Activated naive CD4-positive, alpha-beta T cell treated with anti-CD3 and anti-CD28 coated beads, Interleukin-2, amount 10 ng/mL, durations not matched to agents 7 days and 5 days (primary cell): ENCODE measurements at regions not wholly inside any gene's neighbourhood (a gene's known extent, or its start where the extent isn't known, plus 50 kb on each side); places are given as distances from the start of the nearest gene placed in this dataset.

Experiments used
- CTCF ChIA-PET: fragments of 350-600 bp; sonication (Branson Sonifier 250); formaldehyde crosslinking; loops from one replicate; lab custom pipeline; 2021; ENCODE audit warnings: antibody characterized with exemption; lab: Charles Lee
- DNase-seq: peaks from one replicate; pipeline ENCODE4 v3.0.0-alpha.2; 2020
- H3K27ac Mint-ChIP-seq: one replicate; pipeline ENCODE4 v1.8.0; 2021; ENCODE audit warnings: mild to moderate bottlenecking, moderate library complexity, mixed read lengths
- H3K27me3 Mint-ChIP-seq: one replicate; pipeline ENCODE4 v1.8.0; 2021; ENCODE audit warnings: mild to moderate bottlenecking, mixed read lengths
- H3K36me3 Mint-ChIP-seq: one replicate; pipeline ENCODE4 v1.8.0; 2021; ENCODE audit warnings: mixed read lengths
- H3K4me1 Mint-ChIP-seq: one replicate; pipeline ENCODE4 v1.8.0; 2021; ENCODE audit warnings: mixed read lengths
- H3K4me3 Mint-ChIP-seq: one replicate; pipeline ENCODE4 v1.8.0; 2021; ENCODE audit warnings: mild to moderate bottlenecking, moderate library complexity, mixed read lengths
- H3K9me3 Mint-ChIP-seq: one replicate; pipeline ENCODE4 v1.8.0; 2021; ENCODE audit warnings: mixed read lengths

- H3K27me3 Mint-ChIP-seq, result no peaks in the 10 kb centered on the region
- CTCF ChIA-PET, result no interaction called here
- H3K4me3 Mint-ChIP-seq, result no peak overlapping the region
- H3K4me1 Mint-ChIP-seq, result no peaks in the 10 kb centered on the region
- H3K36me3 Mint-ChIP-seq, result no peaks in the 10 kb centered on the region
- H3K9me3 Mint-ChIP-seq, result peaks cover 3% of the 10 kb centered on the region
- no peak overlapping the region for H3K27ac Mint-ChIP-seq
- DNase-seq, result no peak
These were observed 372.9 kb downstream of the ARL6IP6 start for GRCh38 chr2:153091344-153091743.

- no peak overlapping the region for H3K4me3 Mint-ChIP-seq
- no peaks in the 10 kb centered on the region for H3K9me3 Mint-ChIP-seq
- no peaks in the 10 kb centered on the region for H3K27me3 Mint-ChIP-seq
- H3K27ac Mint-ChIP-seq, result no peak overlapping the region
- H3K4me1 Mint-ChIP-seq, result no peaks in the 10 kb centered on the region
- no peak for DNase-seq
- no peaks in the 10 kb centered on the region for H3K36me3 Mint-ChIP-seq
- CTCF ChIA-PET, result no interaction called here
These were observed 360.9 kb downstream of the ARL6IP6 start for GRCh38 chr2:153079315-153079714.

DNA sequence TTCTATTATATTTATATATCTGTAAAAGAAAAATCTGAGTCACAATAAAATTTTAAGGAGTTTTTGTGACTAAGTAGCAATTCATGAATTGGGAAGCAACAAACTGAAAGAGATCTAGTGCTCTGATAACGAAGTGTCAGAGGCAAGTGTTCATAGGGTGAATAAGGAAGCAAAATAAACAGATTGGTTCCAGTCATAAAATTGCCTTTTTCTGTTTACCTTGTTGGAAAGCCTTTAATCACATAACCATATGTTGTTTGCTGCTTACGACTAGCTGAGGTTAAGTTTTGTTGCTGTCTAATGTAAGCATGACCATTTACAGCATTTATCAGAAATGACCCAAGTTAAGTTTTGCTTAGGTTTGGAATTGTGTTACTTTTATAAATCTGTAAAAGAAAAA is 358.9 kb downstream of the ARL6IP6 start:
- no peaks in the 10 kb centered on the region for H3K4me1 Mint-ChIP-seq
- no peaks in the 10 kb centered on the region for H3K36me3 Mint-ChIP-seq
- H3K4me3 Mint-ChIP-seq, result no peak overlapping the region
- CTCF ChIA-PET, result no interaction called here
- DNase-seq, result no peak
- no peaks in the 10 kb centered on the region for H3K9me3 Mint-ChIP-seq
- no peaks in the 10 kb centered on the region for H3K27me3 Mint-ChIP-seq
- no peak overlapping the region for H3K27ac Mint-ChIP-seq

GRCh38 chr2:153074207-153074606 is 355.8 kb downstream of the ARL6IP6 start:
- no peak for DNase-seq
- H3K36me3 Mint-ChIP-seq, result no peaks in the 10 kb centered on the region
- no peaks in the 10 kb centered on the region for H3K9me3 Mint-ChIP-seq
- H3K4me3 Mint-ChIP-seq, result no peak overlapping the region
- no peaks in the 10 kb centered on the region for H3K27me3 Mint-ChIP-seq
- CTCF ChIA-PET, result no interaction called here
- H3K27ac Mint-ChIP-seq, result no peak overlapping the region
- no peaks in the 10 kb centered on the region for H3K4me1 Mint-ChIP-seq

DNA sequence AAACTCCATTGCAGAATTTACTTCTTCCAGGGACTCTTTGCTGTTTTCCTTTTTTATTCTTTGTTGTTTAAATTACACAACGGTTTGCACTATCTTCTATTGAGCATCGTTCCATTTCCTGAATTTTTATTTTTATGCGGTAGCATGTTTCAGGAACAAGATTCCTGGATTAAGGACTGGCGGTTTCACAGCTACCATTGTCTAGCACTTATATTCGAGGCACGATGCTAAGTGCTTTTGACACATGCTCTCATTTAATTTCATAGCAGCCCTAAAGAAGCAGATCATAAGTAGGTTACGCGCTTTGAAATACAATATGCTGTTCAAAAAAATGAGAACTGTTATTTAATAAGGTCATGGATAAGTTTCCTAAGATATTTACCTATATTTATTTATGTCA is 354.4 kb downstream of the ARL6IP6 start:
- no peak overlapping the region for H3K27ac Mint-ChIP-seq
- DNase-seq, result no peak
- H3K27me3 Mint-ChIP-seq, result no peaks in the 10 kb centered on the region
- no peaks in the 10 kb centered on the region for H3K9me3 Mint-ChIP-seq
- CTCF ChIA-PET, result no interaction called here
- no peaks in the 10 kb centered on the region for H3K4me1 Mint-ChIP-seq
- H3K4me3 Mint-ChIP-seq, result no peak overlapping the region
- H3K36me3 Mint-ChIP-seq, result no peaks in the 10 kb centered on the region

DNA sequence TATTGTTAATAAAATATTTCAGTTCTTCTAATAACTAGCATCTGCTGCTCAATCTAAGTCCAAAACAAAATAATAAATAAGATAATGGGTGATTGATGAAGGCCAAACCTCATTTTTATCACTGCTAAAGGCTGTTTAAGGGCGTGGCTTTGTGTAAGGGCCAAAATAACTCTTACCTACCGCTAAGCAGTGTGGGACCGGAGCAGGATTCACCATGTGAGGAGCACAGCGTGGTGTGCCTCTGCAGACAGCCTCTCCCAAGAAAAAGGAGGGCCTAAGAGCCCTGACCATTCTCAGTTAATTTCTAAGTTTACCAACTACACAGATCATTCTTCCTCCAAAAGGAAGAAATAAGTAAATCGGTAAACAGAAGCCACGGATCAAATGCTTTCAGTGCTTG is 353.7 kb downstream of the ARL6IP6 start:
- CTCF ChIA-PET, result no interaction called here
- Mint-ChIP-seq H3K27me3 (no peaks in the 10 kb centered on the region), H3K4me1 (no peaks in the 10 kb centered on the region), H3K9me3 (no peaks in the 10 kb centered on the region), H3K36me3 (no peaks in the 10 kb centered on the region), H3K4me3 (no peak overlapping the region), H3K27ac (no peak overlapping the region)
- DNase-seq, result no peak

DNA sequence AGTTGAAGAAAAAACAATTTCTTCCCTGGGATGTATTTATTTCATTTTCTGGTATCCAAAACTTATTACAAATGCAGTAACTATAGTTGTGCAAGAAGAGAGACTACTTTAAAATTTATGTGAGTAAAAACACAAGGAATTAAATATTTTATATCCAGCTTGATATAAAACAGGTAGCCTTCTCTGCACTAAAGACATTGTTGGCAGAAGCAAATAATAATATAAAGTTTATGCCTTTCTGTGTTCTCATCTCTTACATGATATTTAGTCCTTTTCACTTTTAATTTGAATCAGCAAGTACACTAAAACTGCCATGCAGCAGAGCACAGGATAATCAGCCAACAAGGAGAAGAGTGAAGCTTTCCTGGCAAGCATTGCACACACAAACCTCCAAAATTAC is 352.7 kb downstream of the ARL6IP6 start:
- Mint-ChIP-seq H3K9me3 (no peaks in the 10 kb centered on the region), H3K27ac (no peak overlapping the region), H3K4me3 (no peak overlapping the region), H3K36me3 (no peaks in the 10 kb centered on the region), H3K27me3 (no peaks in the 10 kb centered on the region), H3K4me1 (no peaks in the 10 kb centered on the region)
- no peak for DNase-seq
- CTCF ChIA-PET, result no interaction called here

DNA sequence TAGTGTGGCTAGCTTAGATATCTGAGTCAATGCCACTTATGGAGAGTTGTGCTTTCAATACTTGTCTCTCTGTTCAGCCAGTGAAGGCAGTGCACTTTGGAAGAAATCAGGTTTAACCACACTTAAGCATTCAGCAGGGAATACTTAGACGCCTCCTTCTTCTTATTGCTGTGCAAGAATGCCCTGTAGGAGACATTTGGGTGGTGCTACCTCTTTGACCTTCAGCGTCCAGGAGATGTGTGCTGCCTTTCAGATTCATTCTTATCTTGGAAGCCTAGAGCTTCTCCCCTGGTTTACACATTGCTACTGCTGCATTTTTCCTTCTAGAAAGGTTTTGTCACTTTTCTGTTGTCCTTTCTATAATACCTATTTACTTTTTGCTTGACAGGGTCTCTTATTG is 350.5 kb downstream of the ARL6IP6 start:
- DNase-seq, result no peak
- H3K9me3 Mint-ChIP-seq, result no peaks in the 10 kb centered on the region
- H3K4me1 Mint-ChIP-seq, result no peaks in the 10 kb centered on the region
- no peak overlapping the region for H3K4me3 Mint-ChIP-seq
- no peaks in the 10 kb centered on the region for H3K36me3 Mint-ChIP-seq
- CTCF ChIA-PET, result no interaction called here
- H3K27me3 Mint-ChIP-seq, result no peaks in the 10 kb centered on the region
- H3K27ac Mint-ChIP-seq, result no peak overlapping the region

- H3K9me3 Mint-ChIP-seq, result no peaks in the 10 kb centered on the region
- H3K4me1 Mint-ChIP-seq, result no peaks in the 10 kb centered on the region
- no peaks in the 10 kb centered on the region for H3K27me3 Mint-ChIP-seq
- H3K4me3 Mint-ChIP-seq, result no peak overlapping the region
- no peaks in the 10 kb centered on the region for H3K36me3 Mint-ChIP-seq
- CTCF ChIA-PET, result no interaction called here
- DNase-seq, result no peak
- H3K27ac Mint-ChIP-seq, result no peak overlapping the region
These were observed 349.6 kb downstream of the ARL6IP6 start for GRCh38 chr2:153068052-153068451.

GRCh38 chr2:153059338-153060052 is 341.1 kb downstream of the ARL6IP6 start:
- Mint-ChIP-seq H3K4me1 (no peaks in the 10 kb centered on the region), H3K36me3 (no peaks in the 10 kb centered on the region), H3K9me3 (no peaks in the 10 kb centered on the region), H3K27me3 (no peaks in the 10 kb centered on the region), H3K4me3 (no peak overlapping the region), H3K27ac (no peak overlapping the region)
- CTCF ChIA-PET, result no interaction called here
- DNase-seq, result no peak

DNA sequence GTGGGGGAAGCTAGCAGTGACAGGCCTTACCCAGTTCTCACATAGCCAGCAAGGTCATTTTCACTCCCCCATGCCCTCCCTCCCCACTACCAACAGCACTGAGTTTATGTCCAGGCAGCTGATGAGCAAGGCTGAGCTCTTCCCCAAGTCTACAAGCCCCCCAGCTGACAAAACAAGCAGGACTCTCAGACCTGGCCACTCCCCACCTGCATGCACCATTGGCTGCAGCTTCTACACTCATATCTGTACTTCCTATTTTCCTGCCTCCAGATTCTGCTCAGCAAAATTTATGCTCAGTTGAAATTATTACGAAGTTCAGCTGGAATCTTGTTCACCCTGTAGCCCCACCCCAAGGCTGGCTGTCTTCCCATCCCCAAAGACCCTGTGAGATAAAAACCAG is 339.3 kb downstream of the ARL6IP6 start:
- Mint-ChIP-seq H3K4me1 (no peaks in the 10 kb centered on the region), H3K27ac (no peak overlapping the region), H3K36me3 (no peaks in the 10 kb centered on the region), H3K4me3 (no peak overlapping the region), H3K9me3 (no peaks in the 10 kb centered on the region), H3K27me3 (no peaks in the 10 kb centered on the region)
- DNase-seq, result no peak
- CTCF ChIA-PET, result no interaction called here

- Mint-ChIP-seq H3K27ac (no peak overlapping the region), H3K4me3 (no peak overlapping the region), H3K36me3 (no peaks in the 10 kb centered on the region), H3K9me3 (no peaks in the 10 kb centered on the region), H3K4me1 (no peaks in the 10 kb centered on the region), H3K27me3 (no peaks in the 10 kb centered on the region)
- CTCF ChIA-PET, result no interaction called here
- no peak for DNase-seq
These were observed 336.8 kb downstream of the ARL6IP6 start for GRCh38 chr2:153055182-153055581.

DNA sequence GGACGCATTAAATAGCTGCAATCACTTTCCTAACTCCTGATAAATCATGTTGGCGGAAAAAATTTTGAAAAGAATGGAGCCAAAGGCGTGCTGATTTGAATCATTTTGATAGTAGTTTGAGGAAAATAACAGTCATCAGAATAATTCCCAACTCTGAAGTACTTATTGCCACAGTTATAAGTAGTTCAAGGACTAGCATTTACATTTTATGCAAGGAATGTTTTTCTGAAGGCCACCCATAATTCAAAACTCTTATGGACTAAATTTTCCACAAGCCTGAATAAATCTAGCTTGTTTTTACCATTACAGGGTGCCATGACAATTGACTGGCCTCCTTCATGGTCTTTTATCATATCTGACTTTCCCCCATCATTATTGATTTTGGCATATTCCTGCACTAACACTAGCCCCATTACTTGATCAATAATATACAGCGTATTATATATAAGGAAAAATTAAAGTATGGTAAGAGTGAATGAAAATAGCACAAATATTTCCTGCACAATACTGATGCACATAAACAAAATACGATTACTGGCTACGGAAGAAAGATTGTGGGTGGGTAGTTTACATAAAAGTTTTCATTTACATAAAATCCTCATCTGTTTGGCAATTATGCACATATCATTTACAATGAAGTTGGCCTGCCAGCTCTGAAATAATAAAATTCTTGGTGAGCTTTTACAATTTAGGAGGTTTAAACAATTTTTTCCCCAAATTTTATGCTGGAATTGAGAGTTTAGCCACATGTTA is 334.6 kb downstream of the ARL6IP6 start:
- Mint-ChIP-seq H3K4me1 (no peaks in the 10 kb centered on the region), H3K4me3 (no peak overlapping the region), H3K9me3 (no peaks in the 10 kb centered on the region), H3K27me3 (no peaks in the 10 kb centered on the region), H3K27ac (no peak overlapping the region), H3K36me3 (no peaks in the 10 kb centered on the region)
- DNase-seq, result no peak
- CTCF ChIA-PET, result no interaction called here

DNA sequence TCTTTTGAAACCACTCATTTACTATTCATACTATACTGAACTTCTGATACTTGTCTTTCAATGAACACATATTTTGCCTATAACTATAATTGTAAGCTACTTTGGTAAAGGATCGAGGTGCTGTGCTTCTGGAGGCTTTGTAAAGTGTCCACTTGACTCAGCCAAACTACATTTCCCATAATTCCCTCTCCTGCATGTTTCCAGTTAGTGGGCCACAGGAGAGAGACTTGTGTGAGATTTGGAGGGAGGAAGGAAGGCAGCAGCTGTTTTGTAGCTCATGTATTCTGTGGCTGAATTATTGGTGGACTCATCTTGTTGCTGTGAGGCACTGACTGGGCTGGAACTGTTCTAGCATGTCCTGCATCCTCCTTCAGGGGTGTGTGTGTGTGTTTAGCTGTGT is 328.8 kb downstream of the ARL6IP6 start:
- DNase-seq, result no peak
- no peaks in the 10 kb centered on the region for H3K9me3 Mint-ChIP-seq
- CTCF ChIA-PET, result no interaction called here
- H3K27ac Mint-ChIP-seq, result no peak overlapping the region
- no peaks in the 10 kb centered on the region for H3K4me1 Mint-ChIP-seq
- no peaks in the 10 kb centered on the region for H3K27me3 Mint-ChIP-seq
- no peaks in the 10 kb centered on the region for H3K36me3 Mint-ChIP-seq
- no peak overlapping the region for H3K4me3 Mint-ChIP-seq

DNA sequence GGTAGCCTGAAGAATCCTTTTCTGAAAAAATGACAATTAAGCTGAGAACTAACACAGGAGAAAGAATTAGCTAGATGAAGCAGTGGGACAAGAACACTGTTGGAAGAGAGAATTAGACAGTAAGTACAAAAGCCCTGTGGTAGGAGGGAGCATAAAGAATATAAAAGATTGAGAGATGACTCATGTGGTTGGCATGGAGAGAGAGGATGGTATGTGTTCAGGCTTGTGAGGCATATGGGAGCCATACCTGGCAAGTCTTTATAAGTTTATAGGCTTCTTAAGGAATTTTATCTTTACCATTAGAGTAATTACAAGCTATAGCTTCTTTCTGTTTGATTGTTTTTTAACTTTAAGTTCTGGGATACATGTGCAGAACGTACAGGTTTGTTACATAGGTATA is 325.0 kb downstream of the ARL6IP6 start:
- H3K27me3 Mint-ChIP-seq, result no peaks in the 10 kb centered on the region

More for the DNA sequence above, 325.0 kb downstream of the ARL6IP6 start:
- H3K36me3 Mint-ChIP-seq, result no peaks in the 10 kb centered on the region
- no peak overlapping the region for H3K4me3 Mint-ChIP-seq
- H3K9me3 Mint-ChIP-seq, result peaks cover 2% of the 10 kb centered on the region
- CTCF ChIA-PET, result interaction anchor here (0.6 kb wide), 1 partner anchor 117 kb away, joined by 3 read pairs; no protein-coding TSS in a partner anchor
- H3K27ac Mint-ChIP-seq, result no peak overlapping the region
- DNase-seq, result no peak
- H3K4me1 Mint-ChIP-seq, result no peaks in the 10 kb centered on the region
